WTC11 (cell line): ENCODE measurements at regions not wholly inside any gene's neighbourhood (a gene's known extent, or its start where the extent isn't known, plus 50 kb on each side); places are given as distances from the start of the nearest gene placed in this dataset.

Experiments used
- CBFB ChIP-seq: sonication (generic); formaldehyde crosslinking; IDR thresholded peaks from 2 replicates; pipeline ENCODE4 v1.8.1; 2022; ENCODE audit warnings: mild to moderate bottlenecking, low read depth, missing genetic modification reagents
- ESRRA ChIP-seq: sonication (generic); formaldehyde crosslinking; IDR thresholded peaks from 2 replicates; pipeline ENCODE4 v1.8.1; 2022; ENCODE audit warnings: mild to moderate bottlenecking, missing genetic modification reagents, borderline replicate concordance
- FOXJ3 ChIP-seq: sonication (generic); formaldehyde crosslinking; IDR thresholded peaks from 2 replicates; pipeline ENCODE4 v1.9.0; 2021; ENCODE audit warnings: missing genetic modification reagents, mild to moderate bottlenecking, borderline replicate concordance
- JUN ChIP-seq: sonication (generic); formaldehyde crosslinking; IDR thresholded peaks from 2 replicates; pipeline ENCODE4 v1.8.0; 2023; ENCODE audit warnings: mild to moderate bottlenecking, missing genetic modification reagents
- PRRX2 ChIP-seq: fragments of 250-450 bp; sonication (Bioruptor Pico); IDR thresholded peaks from 2 replicates; pipeline ENCODE4 v1.8.0; 2021; ENCODE audit warnings: mild to moderate bottlenecking
- TF ChIP-seq, protein P1 (sequence below): sonication (generic); formaldehyde crosslinking; IDR thresholded peaks from 2 replicates; pipeline ENCODE4 v1.8.0; 2022; ENCODE audit warnings: mild to moderate bottlenecking, missing genetic modification reagents
- TF ChIP-seq, protein P2 (sequence below): sonication (generic); formaldehyde crosslinking; IDR thresholded peaks from 2 replicates; pipeline ENCODE4 v1.8.1; 2023; ENCODE audit warnings: mild to moderate bottlenecking, moderate library complexity, missing genetic modification reagents
- TF ChIP-seq, protein P3 (sequence below): sonication (generic); formaldehyde crosslinking; IDR thresholded peaks from 2 replicates; pipeline ENCODE4 v1.8.0; 2022; ENCODE audit warnings: mild to moderate bottlenecking, missing genetic modification reagents
- TF ChIP-seq, protein P4 (sequence below): fragments of 200-600 bp; IDR thresholded peaks from 2 replicates; pipeline ENCODE4 v1.8.0; 2022; ENCODE audit warnings: antibody characterized with exemption
- TF ChIP-seq, protein P5 (sequence below): sonication (generic); formaldehyde crosslinking; IDR thresholded peaks from 2 replicates; pipeline ENCODE4 v1.8.0; 2022; ENCODE audit warnings: mild to moderate bottlenecking, missing genetic modification reagents
- TF ChIP-seq, protein P6 (sequence below): sonication (generic); formaldehyde crosslinking; conservative IDR thresholded peaks from 2 replicates; pipeline ENCODE4 v1.8.1; 2022; ENCODE audit warnings: mild to moderate bottlenecking, missing genetic modification reagents

DNA sequence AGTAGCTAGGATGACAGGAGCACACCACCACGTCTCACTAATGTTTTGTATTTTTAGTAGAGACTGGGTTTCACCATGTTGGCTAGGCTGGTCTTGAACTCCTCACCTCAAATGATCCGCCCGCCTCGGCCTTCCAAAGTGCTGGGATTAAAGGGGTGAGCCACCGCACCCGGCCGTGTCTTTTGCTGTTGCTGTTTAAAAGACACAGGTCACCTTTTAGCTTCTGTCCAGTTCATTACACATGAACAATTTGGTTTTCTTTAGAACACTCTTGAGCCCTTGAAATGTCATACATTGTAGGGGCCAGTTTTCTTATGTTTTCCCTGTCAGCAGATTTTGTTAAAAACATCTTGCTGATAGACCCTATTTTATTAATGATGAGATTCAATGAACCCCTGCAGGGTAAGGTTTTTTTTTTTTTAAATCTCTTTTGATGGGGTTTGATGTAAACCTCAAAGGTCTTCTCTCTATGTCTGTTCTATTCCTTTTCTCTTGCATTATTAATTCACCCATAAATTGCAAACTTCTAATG lies 61.0 kb upstream of the AGPS start:
- TF ChIP-seq, protein P1, sequence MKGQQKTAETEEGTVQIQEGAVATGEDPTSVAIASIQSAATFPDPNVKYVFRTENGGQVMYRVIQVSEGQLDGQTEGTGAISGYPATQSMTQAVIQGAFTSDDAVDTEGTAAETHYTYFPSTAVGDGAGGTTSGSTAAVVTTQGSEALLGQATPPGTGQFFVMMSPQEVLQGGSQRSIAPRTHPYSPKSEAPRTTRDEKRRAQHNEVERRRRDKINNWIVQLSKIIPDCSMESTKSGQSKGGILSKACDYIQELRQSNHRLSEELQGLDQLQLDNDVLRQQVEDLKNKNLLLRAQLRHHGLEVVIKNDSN (CRISPR knock-in tag) = no peak
- TF ChIP-seq, protein P2, sequence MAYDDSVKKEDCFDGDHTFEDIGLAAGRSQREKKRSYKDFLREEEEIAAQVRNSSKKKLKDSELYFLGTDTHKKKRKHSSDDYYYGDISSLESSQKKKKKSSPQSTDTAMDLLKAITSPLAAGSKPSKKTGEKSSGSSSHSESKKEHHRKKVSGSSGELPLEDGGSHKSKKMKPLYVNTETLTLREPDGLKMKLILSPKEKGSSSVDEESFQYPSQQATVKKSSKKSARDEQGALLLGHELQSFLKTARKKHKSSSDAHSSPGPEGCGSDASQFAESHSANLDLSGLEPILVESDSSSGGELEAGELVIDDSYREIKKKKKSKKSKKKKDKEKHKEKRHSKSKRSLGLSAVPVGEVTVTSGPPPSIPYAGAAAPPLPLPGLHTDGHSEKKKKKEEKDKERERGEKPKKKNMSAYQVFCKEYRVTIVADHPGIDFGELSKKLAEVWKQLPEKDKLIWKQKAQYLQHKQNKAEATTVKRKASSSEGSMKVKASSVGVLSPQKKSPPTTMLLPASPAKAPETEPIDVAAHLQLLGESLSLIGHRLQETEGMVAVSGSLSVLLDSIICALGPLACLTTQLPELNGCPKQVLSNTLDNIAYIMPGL (CRISPR knock-in tag) = no peak
- TF ChIP-seq, protein P3, sequence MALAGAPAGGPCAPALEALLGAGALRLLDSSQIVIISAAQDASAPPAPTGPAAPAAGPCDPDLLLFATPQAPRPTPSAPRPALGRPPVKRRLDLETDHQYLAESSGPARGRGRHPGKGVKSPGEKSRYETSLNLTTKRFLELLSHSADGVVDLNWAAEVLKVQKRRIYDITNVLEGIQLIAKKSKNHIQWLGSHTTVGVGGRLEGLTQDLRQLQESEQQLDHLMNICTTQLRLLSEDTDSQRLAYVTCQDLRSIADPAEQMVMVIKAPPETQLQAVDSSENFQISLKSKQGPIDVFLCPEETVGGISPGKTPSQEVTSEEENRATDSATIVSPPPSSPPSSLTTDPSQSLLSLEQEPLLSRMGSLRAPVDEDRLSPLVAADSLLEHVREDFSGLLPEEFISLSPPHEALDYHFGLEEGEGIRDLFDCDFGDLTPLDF = no peak
- TF ChIP-seq, protein P4, sequence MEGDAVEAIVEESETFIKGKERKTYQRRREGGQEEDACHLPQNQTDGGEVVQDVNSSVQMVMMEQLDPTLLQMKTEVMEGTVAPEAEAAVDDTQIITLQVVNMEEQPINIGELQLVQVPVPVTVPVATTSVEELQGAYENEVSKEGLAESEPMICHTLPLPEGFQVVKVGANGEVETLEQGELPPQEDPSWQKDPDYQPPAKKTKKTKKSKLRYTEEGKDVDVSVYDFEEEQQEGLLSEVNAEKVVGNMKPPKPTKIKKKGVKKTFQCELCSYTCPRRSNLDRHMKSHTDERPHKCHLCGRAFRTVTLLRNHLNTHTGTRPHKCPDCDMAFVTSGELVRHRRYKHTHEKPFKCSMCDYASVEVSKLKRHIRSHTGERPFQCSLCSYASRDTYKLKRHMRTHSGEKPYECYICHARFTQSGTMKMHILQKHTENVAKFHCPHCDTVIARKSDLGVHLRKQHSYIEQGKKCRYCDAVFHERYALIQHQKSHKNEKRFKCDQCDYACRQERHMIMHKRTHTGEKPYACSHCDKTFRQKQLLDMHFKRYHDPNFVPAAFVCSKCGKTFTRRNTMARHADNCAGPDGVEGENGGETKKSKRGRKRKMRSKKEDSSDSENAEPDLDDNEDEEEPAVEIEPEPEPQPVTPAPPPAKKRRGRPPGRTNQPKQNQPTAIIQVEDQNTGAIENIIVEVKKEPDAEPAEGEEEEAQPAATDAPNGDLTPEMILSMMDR = no peak
- TF ChIP-seq, protein P5, sequence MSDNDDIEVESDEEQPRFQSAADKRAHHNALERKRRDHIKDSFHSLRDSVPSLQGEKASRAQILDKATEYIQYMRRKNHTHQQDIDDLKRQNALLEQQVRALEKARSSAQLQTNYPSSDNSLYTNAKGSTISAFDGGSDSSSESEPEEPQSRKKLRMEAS (CRISPR knock-in tag) = no peak
- TF ChIP-seq ESRRA (CRISPR knock-in tag) (no peak), CBFB (CRISPR knock-in tag) (no peak), PRRX2 (no peak), FOXJ3 (CRISPR knock-in tag) (no peak), JUN (CRISPR knock-in tag) (no peak)
- TF ChIP-seq, protein P6, sequence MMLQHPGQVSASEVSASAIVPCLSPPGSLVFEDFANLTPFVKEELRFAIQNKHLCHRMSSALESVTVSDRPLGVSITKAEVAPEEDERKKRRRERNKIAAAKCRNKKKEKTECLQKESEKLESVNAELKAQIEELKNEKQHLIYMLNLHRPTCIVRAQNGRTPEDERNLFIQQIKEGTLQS = no peak
